ENCODE measurements at regions not wholly inside any gene's neighbourhood (a gene's known extent, or its start where the extent isn't known, plus 50 kb on each side); places are given as distances from the start of the nearest gene placed in this dataset.

- no peak for DNase-seq
Observed at GRCh38 chr4:20614816-20615215, 85.4 kb upstream of the PACRGL start.

GRCh38 chr4:20615486-20616260 lies 84.6 kb upstream of the PACRGL start:
- DNase-seq = no peak

- DNase-seq = no peak
Observed at GRCh38 chr4:20616313-20616712, 83.9 kb upstream of the PACRGL start.

- DNase-seq = no peak
Observed at GRCh38 chr4:20616848-20617247, 83.4 kb upstream of the PACRGL start.

- DNase-seq = no peak
Observed at GRCh38 chr4:20617678-20618396, 82.4 kb upstream of the PACRGL start.

GRCh38 chr4:20618731-20619130 lies 81.5 kb upstream of the PACRGL start:
- no peak for DNase-seq

- DNase-seq = no peak
Observed at GRCh38 chr4:20621476-20621875, 78.8 kb upstream of the PACRGL start.

- DNase-seq = no peak
Observed at GRCh38 chr4:20622701-20623100, 77.6 kb upstream of the PACRGL start.

- DNase-seq = no peak
Observed at GRCh38 chr4:20623939-20624338, 76.3 kb upstream of the PACRGL start.

- no peak for DNase-seq
Observed at GRCh38 chr4:20624793-20625374, 75.4 kb upstream of the PACRGL start.

- no peak for DNase-seq
Observed at GRCh38 chr4:20625426-20625825, 74.8 kb upstream of the PACRGL start.

- no peak for DNase-seq
Observed at GRCh38 chr4:20626326-20627005, 73.8 kb upstream of the PACRGL start.

- no peak for DNase-seq
Observed at GRCh38 chr4:20627866-20628265, 72.4 kb upstream of the PACRGL start.

GRCh38 chr4:20629186-20630106 lies 70.8 kb upstream of the PACRGL start:
- DNase-seq = no peak

- DNase-seq = no peak
Observed at GRCh38 chr4:20638825-20639224, 61.4 kb upstream of the PACRGL start.

GRCh38 chr4:20639346-20639745 lies 60.9 kb upstream of the PACRGL start:
- DNase-seq = peak; percentile 82

GRCh38 chr4:20640989-20641388 lies 59.3 kb upstream of the PACRGL start:
- no peak for DNase-seq

GRCh38 chr4:20641976-20642375 lies 58.3 kb upstream of the PACRGL start:
- no peak for DNase-seq

- DNase-seq = no peak
Observed at GRCh38 chr4:20643631-20644030, 56.6 kb upstream of the PACRGL start.

GRCh38 chr4:20645236-20645635 lies 55.0 kb upstream of the PACRGL start:
- no peak for DNase-seq

GRCh38 chr4:20646287-20646686 lies 54.0 kb upstream of the PACRGL start:
- no peak for DNase-seq
